Endothelial cell of umbilical vein (primary cell): ENCODE measurements at regions not wholly inside any gene's neighbourhood (a gene's known extent, or its start where the extent isn't known, plus 50 kb on each side); places are given as distances from the start of the nearest gene placed in this dataset.

Experiments used
- BruUV-seq: library from RNA; stranded (reverse); fragments of 400-500 nt; replicated peaks from 2 replicates; lab custom pipeline; 2021; lab: Mats Ljungman, UMichigan
- CTCF ChIA-PET: fragments of 300-600, 350-600 bp; sonication (Branson Sonifier 250); formaldehyde crosslinking; loops from one replicate; lab custom pipeline; 2021; ENCODE audit warnings: antibody characterized with exemption, inconsistent platforms; lab: Charles Lee
- POLR2A ChIA-PET: fragments of 300-600, 350-600 bp; sonication (Branson Sonifier 250); formaldehyde crosslinking; loops from one replicate; lab custom pipeline; 2021; ENCODE audit warnings: antibody characterized with exemption, inconsistent platforms; lab: Charles Lee
- DNase-seq: peaks from one replicate; pipeline ENCODE4 v3.0.0-alpha.2; 2011; ENCODE audit warnings: low read depth, low spot score
- FAIRE-seq: peaks from 2 replicates; lab custom pipeline; 2011; peaks lifted over from hg19 to GRCh38; lab: Jason Lieb, UNC
- H2AFZ ChIP-seq: 2 replicates; pipeline ENCODE4 v1.6.0; 2012; ENCODE audit warnings: low read depth, low read length, control low read depth, inconsistent platforms
- H3K27ac ChIP-seq: 2 replicates; pipeline ENCODE4 v1.5.1; 2011; ENCODE audit warnings: low read depth, mild to moderate bottlenecking, control low read depth, low read length, moderate library complexity; ENCODE audit not compliant: insufficient read depth
- H3K27me3 ChIP-seq, 2 experiments: 2 replicates each; pipeline versions ENCODE4 v1.6.0 to v1.6.1; 2011; ENCODE audit warnings: low read length in 2 of 2, mixed read lengths in 1 of 2; ENCODE audit not compliant: control insufficient read depth in 2 of 2, insufficient read depth in 2 of 2
- H3K36me3 ChIP-seq, 2 experiments: 2 replicates in 1 of 2; 3 replicates in 1 of 2; pipeline ENCODE4 v1.5.1; 2011; ENCODE audit warnings: low read length in 2 of 2, mild to moderate bottlenecking in 1 of 2, moderate library complexity in 1 of 2; ENCODE audit not compliant: control insufficient read depth in 2 of 2, insufficient read depth in 2 of 2; ENCODE audit errors: extremely low read depth in 1 of 2
- H3K4me1 ChIP-seq: 3 replicates; pipeline ENCODE4 v1.5.1; 2011; ENCODE audit warnings: mild to moderate bottlenecking, low read length; ENCODE audit not compliant: control insufficient read depth, insufficient read depth; ENCODE audit errors: extremely low read depth
- H3K4me2 ChIP-seq: 2 replicates; pipeline ENCODE4 v1.6.1; 2011; ENCODE audit warnings: low read length, control low read depth, mixed read lengths; ENCODE audit not compliant: insufficient read depth
- H3K4me3 ChIP-seq, 3 experiments: fragments of 200-600 bp in 1 of 3; sonication (generic), shearing (Covaris generic) in 1 of 3; replicated peaks in 1 of 3; 2 replicates each; pipeline ENCODE4 v1.5.1; 2011 to 2016; ENCODE audit warnings: control low read depth in 3 of 3, low read length in 3 of 3, mild to moderate bottlenecking in 2 of 3, inconsistent platforms in 1 of 3, low read depth in 1 of 3, moderate library complexity in 1 of 3; ENCODE audit not compliant: insufficient read depth in 1 of 3
- H3K79me2 ChIP-seq: 2 replicates; pipeline ENCODE4 v1.6.0; 2012; ENCODE audit warnings: low read length, inconsistent platforms; ENCODE audit not compliant: control insufficient read depth, insufficient read depth
- H3K9ac ChIP-seq: replicated peaks from 2 replicates; pipeline ENCODE3; 2011; ENCODE audit warnings: low read length, control low read depth; ENCODE audit not compliant: insufficient read depth; ENCODE audit errors: extremely low read depth
- H3K9me1 ChIP-seq: replicated peaks from 3 replicates; pipeline ENCODE4 v1.6.0; 2011; ENCODE audit warnings: mild to moderate bottlenecking, low read length; ENCODE audit not compliant: control insufficient read depth, insufficient read depth; ENCODE audit errors: extremely low read depth
- H3K9me3 ChIP-seq: replicated peaks from 2 replicates; pipeline ENCODE4 v1.5.1; 2012; ENCODE audit warnings: low read length, inconsistent platforms; ENCODE audit not compliant: control insufficient read depth, insufficient read depth
- H4K20me1 ChIP-seq: replicated peaks from 2 replicates; pipeline ENCODE3; 2011; ENCODE audit warnings: mild to moderate bottlenecking, low read length; ENCODE audit not compliant: control insufficient read depth, insufficient read depth; ENCODE audit errors: extremely low read depth
- EZH2 ChIP-seq: IDR thresholded peaks from 2 replicates; pipeline ENCODE4 v1.6.1; 2012; ENCODE audit warnings: borderline replicate concordance, low read depth, mild to moderate bottlenecking, moderate library complexity, low read length, inconsistent platforms; ENCODE audit not compliant: severe bottlenecking
- FOS ChIP-seq: IDR thresholded peaks from 2 replicates; pipeline ENCODE4 v1.6.1; 2011; ENCODE audit warnings: mild to moderate bottlenecking, low read length, moderate library complexity, borderline replicate concordance; ENCODE audit not compliant: insufficient read depth
- GATA2 ChIP-seq: IDR thresholded peaks from 2 replicates; pipeline ENCODE4 v1.7.0; 2011; ENCODE audit warnings: low read depth, mild to moderate bottlenecking, moderate library complexity, mixed read lengths, low read length; ENCODE audit not compliant: insufficient read length, insufficient read depth
- JUN ChIP-seq: IDR thresholded peaks from 2 replicates; pipeline ENCODE4 v1.6.1; 2011; ENCODE audit warnings: borderline replicate concordance, low read depth; ENCODE audit not compliant: insufficient read length, insufficient read depth
- MYC ChIP-seq: IDR thresholded peaks from one replicate; pipeline ENCODE4 v1.6.1; 2011; ENCODE audit warnings: mild to moderate bottlenecking, low read depth, low read length
- POLR2A ChIP-seq: IDR thresholded peaks from 2 replicates; pipeline ENCODE4 v1.6.1; 2012; ENCODE audit warnings: low read depth, mild to moderate bottlenecking, control low read depth, low read length
- POLR2AphosphoS5 ChIP-seq: IDR thresholded peaks from 2 replicates; pipeline ENCODE4 v1.6.1; 2012; ENCODE audit warnings: low read depth, mild to moderate bottlenecking, control low read depth, low read length, moderate library complexity; ENCODE audit not compliant: insufficient read depth
- dilution Hi-C: fragments of 300-500 bp; cut with MboI; formaldehyde crosslinking; loops from one replicate; pipeline ENCODE4 v1.15.0; 2019; ENCODE audit warnings: low sequenced_read_pairs; ENCODE audit not compliant: extremely low pct_ligation_motif_present
- intact Hi-C: fragments of 100-400 bp; cut with micrococcal nuclease; formaldehyde crosslinking; loops from one replicate; pipeline ENCODE4 v1.10.0; 2022
- TF ChIP-seq, protein P1 (sequence below), 2 donors: IDR thresholded peaks; 1 replicate in 1 of 2; 2 replicates in 1 of 2; pipeline ENCODE4 v1.5.1; 2011; ENCODE audit warnings: low read length in 2 of 2, mild to moderate bottlenecking in 2 of 2, moderate library complexity in 2 of 2, control low read depth in 1 of 2, inconsistent platforms in 1 of 2, low read depth in 1 of 2; ENCODE audit not compliant: insufficient read depth in 1 of 2; ENCODE audit errors: extremely low read depth in 1 of 2
- TF ChIP-seq, protein P2 (sequence below): IDR thresholded peaks from 2 replicates; pipeline ENCODE4 v1.6.1; 2011; ENCODE audit not compliant: insufficient read depth, insufficient read length

DNA sequence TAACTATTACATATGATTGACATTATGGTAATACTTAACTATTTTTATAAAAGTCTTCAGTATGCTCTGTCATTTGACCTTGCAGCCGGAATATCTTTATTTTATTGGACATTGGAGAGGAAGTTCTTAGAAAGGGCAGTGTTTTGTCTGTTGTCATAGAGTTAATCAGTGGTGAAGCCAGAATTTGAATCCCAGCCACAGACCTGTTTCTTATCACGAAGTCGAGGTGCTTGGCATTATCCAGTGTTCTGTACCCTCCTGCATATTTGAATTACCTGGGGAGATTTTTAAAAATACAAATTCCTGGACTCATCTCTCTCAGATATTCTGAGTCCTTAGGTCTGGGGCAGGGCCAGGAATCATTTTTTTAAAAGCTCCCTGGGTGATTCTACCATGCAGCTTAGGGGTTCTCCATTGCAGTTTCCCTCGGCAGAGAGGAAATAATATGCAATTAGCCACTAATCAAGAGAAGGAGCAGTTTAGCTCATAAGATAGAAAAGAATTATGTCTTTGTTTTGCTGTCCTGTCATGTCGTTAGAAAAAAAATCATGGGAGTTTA, 195.6 kb upstream of the CFAP20DC start:
- H2AFZ ChIP-seq, result no peak overlapping the region
- no peaks in the 10 kb centered on the region for H3K36me3 ChIP-seq
- no TSS peak for BruUV-seq
- peaks cover 13% of the 10 kb centered on the region for H3K4me1 ChIP-seq
- intact Hi-C loops (no loop called here), dilution Hi-C loops (no loop called here)
- no peak overlapping the region for H3K4me2 ChIP-seq
- H3K79me2 ChIP-seq, result no peaks in the 10 kb centered on the region
- H3K9me1 ChIP-seq, result no peaks in the 10 kb centered on the region
- H3K27ac ChIP-seq, result no peak overlapping the region
- no peaks in the 10 kb centered on the region for H3K9me3 ChIP-seq
- ChIA-PET POLR2A (no interaction called here), CTCF (no interaction called here)
- no peak for TF ChIP-seq POLR2AphosphoS5
- no peak for TF ChIP-seq POLR2A
- TF ChIP-seq FOS, result no peak
- TF ChIP-seq JUN, result no peak
- TF ChIP-seq, protein P1, sequence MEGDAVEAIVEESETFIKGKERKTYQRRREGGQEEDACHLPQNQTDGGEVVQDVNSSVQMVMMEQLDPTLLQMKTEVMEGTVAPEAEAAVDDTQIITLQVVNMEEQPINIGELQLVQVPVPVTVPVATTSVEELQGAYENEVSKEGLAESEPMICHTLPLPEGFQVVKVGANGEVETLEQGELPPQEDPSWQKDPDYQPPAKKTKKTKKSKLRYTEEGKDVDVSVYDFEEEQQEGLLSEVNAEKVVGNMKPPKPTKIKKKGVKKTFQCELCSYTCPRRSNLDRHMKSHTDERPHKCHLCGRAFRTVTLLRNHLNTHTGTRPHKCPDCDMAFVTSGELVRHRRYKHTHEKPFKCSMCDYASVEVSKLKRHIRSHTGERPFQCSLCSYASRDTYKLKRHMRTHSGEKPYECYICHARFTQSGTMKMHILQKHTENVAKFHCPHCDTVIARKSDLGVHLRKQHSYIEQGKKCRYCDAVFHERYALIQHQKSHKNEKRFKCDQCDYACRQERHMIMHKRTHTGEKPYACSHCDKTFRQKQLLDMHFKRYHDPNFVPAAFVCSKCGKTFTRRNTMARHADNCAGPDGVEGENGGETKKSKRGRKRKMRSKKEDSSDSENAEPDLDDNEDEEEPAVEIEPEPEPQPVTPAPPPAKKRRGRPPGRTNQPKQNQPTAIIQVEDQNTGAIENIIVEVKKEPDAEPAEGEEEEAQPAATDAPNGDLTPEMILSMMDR (IDR thresholded peaks at IDR 0.05; ENCODE audit: extremely low read depth in 1 of 2, insufficient read depth in 1 of 2, low read depth in 1 of 2, low read length in 2 of 2), result no peak
- TF ChIP-seq, protein P2, sequence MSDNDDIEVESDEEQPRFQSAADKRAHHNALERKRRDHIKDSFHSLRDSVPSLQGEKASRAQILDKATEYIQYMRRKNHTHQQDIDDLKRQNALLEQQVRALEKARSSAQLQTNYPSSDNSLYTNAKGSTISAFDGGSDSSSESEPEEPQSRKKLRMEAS, result no peak
- no peak for TF ChIP-seq EZH2
- TF ChIP-seq GATA2, result no peak
- no peak for TF ChIP-seq MYC
- no peak overlapping the region for H3K9ac ChIP-seq
- no peaks in the 10 kb centered on the region for H4K20me1 ChIP-seq
- H3K27me3 ChIP-seq, result no peaks in the 10 kb centered on the region
- FAIRE-seq, result peak; percentile 4
- H3K4me3 ChIP-seq, result no peak overlapping the region
- DNase-seq, result peak; percentile 19
